ENCODE measurements at regions not wholly inside any gene's neighbourhood (a gene's known extent, or its start where the extent isn't known, plus 50 kb on each side); places are given as distances from the start of the nearest gene placed in this dataset.

GRCh38 chr7:82701949-82702348 lies 258.4 kb upstream of the CACNA2D1 start:
- Histone ChIP-seq H3K27ac (ENCODE audit: low read depth in 1 of 2, low read length in 2 of 2) (no peak overlapping the region), H3K9ac (ENCODE audit: low read depth in 1 of 2, low read length in 2 of 2) (no peak overlapping the region), H3K4me3 (ENCODE audit: low read depth in 1 of 3, low read length in 3 of 3) (no peak overlapping the region), H3K4me1 (ENCODE audit: control insufficient read depth in 4 of 4, insufficient read depth in 4 of 4, low read length in 3 of 4) (no peaks in the 10 kb centered on the region), H3K9me3 (ENCODE audit: control insufficient read depth in 4 of 4, low read length in 3 of 4) (no peaks in the 10 kb centered on the region), H3K27me3 (ENCODE audit: control insufficient read depth in 4 of 4, insufficient read depth in 4 of 4, low read length in 3 of 4) (peaks cover 0 to 4% (median 0%) of the 10 kb centered on the region in 4 donors), H3K36me3 (ENCODE audit: control insufficient read depth in 4 of 4, insufficient read depth in 3 of 4, low read depth in 1 of 4, low read length in 3 of 4) (no peaks in the 10 kb centered on the region)
- TF ChIP-seq, protein P1, sequence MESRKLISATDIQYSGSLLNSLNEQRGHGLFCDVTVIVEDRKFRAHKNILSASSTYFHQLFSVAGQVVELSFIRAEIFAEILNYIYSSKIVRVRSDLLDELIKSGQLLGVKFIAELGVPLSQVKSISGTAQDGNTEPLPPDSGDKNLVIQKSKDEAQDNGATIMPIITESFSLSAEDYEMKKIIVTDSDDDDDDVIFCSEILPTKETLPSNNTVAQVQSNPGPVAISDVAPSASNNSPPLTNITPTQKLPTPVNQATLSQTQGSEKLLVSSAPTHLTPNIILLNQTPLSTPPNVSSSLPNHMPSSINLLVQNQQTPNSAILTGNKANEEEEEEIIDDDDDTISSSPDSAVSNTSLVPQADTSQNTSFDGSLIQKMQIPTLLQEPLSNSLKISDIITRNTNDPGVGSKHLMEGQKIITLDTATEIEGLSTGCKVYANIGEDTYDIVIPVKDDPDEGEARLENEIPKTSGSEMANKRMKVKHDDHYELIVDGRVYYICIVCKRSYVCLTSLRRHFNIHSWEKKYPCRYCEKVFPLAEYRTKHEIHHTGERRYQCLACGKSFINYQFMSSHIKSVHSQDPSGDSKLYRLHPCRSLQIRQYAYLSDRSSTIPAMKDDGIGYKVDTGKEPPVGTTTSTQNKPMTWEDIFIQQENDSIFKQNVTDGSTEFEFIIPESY (IDR thresholded peaks at IDR 0.05), result no peak
- WGBS, result 62% methylated on average over 1 of the region's 1 CpG
- DNase-seq (ENCODE audit: low spot score), result no peak

DNA sequence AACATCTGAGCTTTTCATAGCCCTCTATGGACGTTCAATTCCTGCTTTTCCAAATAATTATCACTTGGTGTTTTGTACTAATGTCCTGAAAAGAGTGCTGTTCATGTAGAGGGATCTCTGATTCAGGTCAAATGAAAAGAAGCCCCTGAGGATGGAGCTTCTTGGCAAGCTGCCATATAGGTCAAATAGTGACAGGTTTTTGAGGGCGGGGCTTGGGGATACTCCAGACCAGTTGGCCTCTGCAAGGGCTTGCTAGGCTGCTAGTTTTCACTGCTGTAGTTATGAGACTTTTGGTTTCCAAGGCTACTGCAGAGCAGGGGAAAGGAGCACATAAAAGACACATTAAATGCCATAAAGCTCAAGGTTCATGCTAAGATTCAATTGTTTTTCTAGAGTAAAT lies 257.2 kb upstream of the CACNA2D1 start:
- no peak overlapping the region for H3K4me3 ChIP-seq (ENCODE audit: low read depth in 1 of 3, low read length in 3 of 3)
- H3K27me3 ChIP-seq (ENCODE audit: control insufficient read depth in 4 of 4, insufficient read depth in 4 of 4, low read length in 3 of 4), result peaks cover 0 to 4% (median 0%) of the 10 kb centered on the region in 4 donors
- no peaks in the 10 kb centered on the region for H3K9me3 ChIP-seq (ENCODE audit: control insufficient read depth in 4 of 4, low read length in 3 of 4)
- TF ChIP-seq HNF4A (conservative IDR thresholded peaks at IDR 0.05) (no peak), NR2F2 (IDR thresholded peaks at IDR 0.05) (no peak), FOXA2 (IDR thresholded peaks at IDR 0.05) (no peak), YY1 (IDR thresholded peaks at IDR 0.05) (no peak), FOXA1 (IDR thresholded peaks at IDR 0.05) (no peak), MAX (IDR thresholded peaks at IDR 0.05) (no peak), GABPA (IDR thresholded peaks at IDR 0.05 in 1 of 2, conservative IDR thresholded peaks at IDR 0.05 in 1 of 2) (no peak), SP1 (IDR thresholded peaks at IDR 0.05) (no peak), HNF4G (IDR thresholded peaks at IDR 0.05) (no peak), CTCF (IDR thresholded peaks at IDR 0.05; ENCODE audit: low read depth, low read length, missing input control) (no peak), EGR1 (IDR thresholded peaks at IDR 0.05; ENCODE audit: low read depth in 2 of 2) (no peak)
- TF ChIP-seq, protein P2, sequence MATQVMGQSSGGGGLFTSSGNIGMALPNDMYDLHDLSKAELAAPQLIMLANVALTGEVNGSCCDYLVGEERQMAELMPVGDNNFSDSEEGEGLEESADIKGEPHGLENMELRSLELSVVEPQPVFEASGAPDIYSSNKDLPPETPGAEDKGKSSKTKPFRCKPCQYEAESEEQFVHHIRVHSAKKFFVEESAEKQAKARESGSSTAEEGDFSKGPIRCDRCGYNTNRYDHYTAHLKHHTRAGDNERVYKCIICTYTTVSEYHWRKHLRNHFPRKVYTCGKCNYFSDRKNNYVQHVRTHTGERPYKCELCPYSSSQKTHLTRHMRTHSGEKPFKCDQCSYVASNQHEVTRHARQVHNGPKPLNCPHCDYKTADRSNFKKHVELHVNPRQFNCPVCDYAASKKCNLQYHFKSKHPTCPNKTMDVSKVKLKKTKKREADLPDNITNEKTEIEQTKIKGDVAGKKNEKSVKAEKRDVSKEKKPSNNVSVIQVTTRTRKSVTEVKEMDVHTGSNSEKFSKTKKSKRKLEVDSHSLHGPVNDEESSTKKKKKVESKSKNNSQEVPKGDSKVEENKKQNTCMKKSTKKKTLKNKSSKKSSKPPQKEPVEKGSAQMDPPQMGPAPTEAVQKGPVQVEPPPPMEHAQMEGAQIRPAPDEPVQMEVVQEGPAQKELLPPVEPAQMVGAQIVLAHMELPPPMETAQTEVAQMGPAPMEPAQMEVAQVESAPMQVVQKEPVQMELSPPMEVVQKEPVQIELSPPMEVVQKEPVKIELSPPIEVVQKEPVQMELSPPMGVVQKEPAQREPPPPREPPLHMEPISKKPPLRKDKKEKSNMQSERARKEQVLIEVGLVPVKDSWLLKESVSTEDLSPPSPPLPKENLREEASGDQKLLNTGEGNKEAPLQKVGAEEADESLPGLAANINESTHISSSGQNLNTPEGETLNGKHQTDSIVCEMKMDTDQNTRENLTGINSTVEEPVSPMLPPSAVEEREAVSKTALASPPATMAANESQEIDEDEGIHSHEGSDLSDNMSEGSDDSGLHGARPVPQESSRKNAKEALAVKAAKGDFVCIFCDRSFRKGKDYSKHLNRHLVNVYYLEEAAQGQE (IDR thresholded peaks at IDR 0.05), result no peak
- TF ChIP-seq, protein P3, sequence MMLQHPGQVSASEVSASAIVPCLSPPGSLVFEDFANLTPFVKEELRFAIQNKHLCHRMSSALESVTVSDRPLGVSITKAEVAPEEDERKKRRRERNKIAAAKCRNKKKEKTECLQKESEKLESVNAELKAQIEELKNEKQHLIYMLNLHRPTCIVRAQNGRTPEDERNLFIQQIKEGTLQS (IDR thresholded peaks at IDR 0.05), result no peak
- 60% methylated on average over 2 of the region's 2 CpGs for WGBS
- no peaks in the 10 kb centered on the region for H3K36me3 ChIP-seq (ENCODE audit: control insufficient read depth in 4 of 4, insufficient read depth in 3 of 4, low read depth in 1 of 4, low read length in 3 of 4)
- no peak overlapping the region for H3K27ac ChIP-seq (ENCODE audit: low read depth in 1 of 2, low read length in 2 of 2)
- H3K9ac ChIP-seq (ENCODE audit: low read depth in 1 of 2, low read length in 2 of 2), result no peak overlapping the region
- H3K4me1 ChIP-seq (ENCODE audit: control insufficient read depth in 4 of 4, insufficient read depth in 4 of 4, low read length in 3 of 4), result no peaks in the 10 kb centered on the region
- no peak for DNase-seq (ENCODE audit: low spot score)
